ENCODE measurements at regions not wholly inside any gene's neighbourhood (a gene's known extent, or its start where the extent isn't known, plus 50 kb on each side); places are given as distances from the start of the nearest gene placed in this dataset.

GRCh38 chr2:176565641-176566323 lies 296.5 kb downstream of the MTX2 start:
- TF ChIP-seq GATA2 (IDR thresholded peaks at IDR 0.05; ENCODE audit: low read depth, low read length) (no peak), GATA3 (IDR thresholded peaks at IDR 0.05; ENCODE audit: low read depth, low read length) (no peak)

- TF ChIP-seq GATA3 (IDR thresholded peaks at IDR 0.05; ENCODE audit: low read depth, low read length) (no peak), GATA2 (IDR thresholded peaks at IDR 0.05; ENCODE audit: low read depth, low read length) (no peak)
These were observed 297.3 kb downstream of the MTX2 start for GRCh38 chr2:176566496-176566895.

- no peak for TF ChIP-seq GATA2 (IDR thresholded peaks at IDR 0.05; ENCODE audit: low read depth, low read length)
- no peak for TF ChIP-seq GATA3 (IDR thresholded peaks at IDR 0.05; ENCODE audit: low read depth, low read length)
These were observed 297.7 kb downstream of the MTX2 start for GRCh38 chr2:176566961-176567360.

- no peak for TF ChIP-seq GATA2 (IDR thresholded peaks at IDR 0.05; ENCODE audit: low read depth, low read length)
- TF ChIP-seq GATA3 (IDR thresholded peaks at IDR 0.05; ENCODE audit: low read depth, low read length) = no peak
These were observed 298.1 kb downstream of the MTX2 start for GRCh38 chr2:176567361-176567760.

- TF ChIP-seq GATA3 (IDR thresholded peaks at IDR 0.05; ENCODE audit: low read depth, low read length) (no peak), GATA2 (IDR thresholded peaks at IDR 0.05; ENCODE audit: low read depth, low read length) (no peak)
These were observed 300.3 kb downstream of the MTX2 start for GRCh38 chr2:176569574-176569973.

GRCh38 chr2:176573612-176574483 lies 304.6 kb downstream of the MTX2 start:
- TF ChIP-seq GATA3 (IDR thresholded peaks at IDR 0.05; ENCODE audit: low read depth, low read length) (no peak), GATA2 (IDR thresholded peaks at IDR 0.05; ENCODE audit: low read depth, low read length) (no peak)

- TF ChIP-seq GATA2 (IDR thresholded peaks at IDR 0.05; ENCODE audit: low read depth, low read length) = peak; percentile 79
- peak; percentile 84; the same call in 1 of the 2 replicates for TF ChIP-seq GATA3 (IDR thresholded peaks at IDR 0.05; ENCODE audit: low read depth, low read length)
These were observed 305.4 kb downstream of the MTX2 start for GRCh38 chr2:176574484-176575236.

- peak; percentile 55; the same call in 1 of the 2 replicates for TF ChIP-seq GATA2 (IDR thresholded peaks at IDR 0.05; ENCODE audit: low read depth, low read length)
- no peak for TF ChIP-seq GATA3 (IDR thresholded peaks at IDR 0.05; ENCODE audit: low read depth, low read length)
These were observed 306.0 kb downstream of the MTX2 start for GRCh38 chr2:176575237-176575744.

- TF ChIP-seq GATA2 (IDR thresholded peaks at IDR 0.05; ENCODE audit: low read depth, low read length) (peak; percentile 21; the same call in 1 of the 2 replicates), GATA3 (IDR thresholded peaks at IDR 0.05; ENCODE audit: low read depth, low read length) (no peak)
These were observed 307.8 kb downstream of the MTX2 start for GRCh38 chr2:176577054-176577453.

- TF ChIP-seq GATA3 (IDR thresholded peaks at IDR 0.05; ENCODE audit: low read depth, low read length) = no peak
- TF ChIP-seq GATA2 (IDR thresholded peaks at IDR 0.05; ENCODE audit: low read depth, low read length) = no peak
These were observed 310.4 kb downstream of the MTX2 start for GRCh38 chr2:176579608-176580007.

- TF ChIP-seq GATA3 (IDR thresholded peaks at IDR 0.05; ENCODE audit: low read depth, low read length) (peak; percentile 53; the same call in 1 of the 2 replicates), GATA2 (IDR thresholded peaks at IDR 0.05; ENCODE audit: low read depth, low read length) (peak; percentile 25; the same call in 1 of the 2 replicates)
These were observed 312.4 kb downstream of the MTX2 start for GRCh38 chr2:176581557-176582165.

- TF ChIP-seq GATA2 (IDR thresholded peaks at IDR 0.05; ENCODE audit: low read depth, low read length) (no peak), GATA3 (IDR thresholded peaks at IDR 0.05; ENCODE audit: low read depth, low read length) (no peak)
These were observed 312.9 kb downstream of the MTX2 start for GRCh38 chr2:176582176-176582575.

- TF ChIP-seq GATA3 (IDR thresholded peaks at IDR 0.05; ENCODE audit: low read depth, low read length) = no peak
- TF ChIP-seq GATA2 (IDR thresholded peaks at IDR 0.05; ENCODE audit: low read depth, low read length) = no peak
These were observed 313.8 kb downstream of the MTX2 start for GRCh38 chr2:176582990-176583481.

Measured in SH-SY5Y (cell line).